ENCODE measurements at regions not wholly inside any gene's neighbourhood (a gene's known extent, or its start where the extent isn't known, plus 50 kb on each side); places are given as distances from the start of the nearest gene placed in this dataset.

GRCh38 chr13:87923753-87924152 lies 252.6 kb downstream of the SLITRK5 start:
- Mint-ChIP-seq H3K9me3 (ENCODE audit: unreplicated experiment) (no peaks in the 10 kb centered on the region), H3K27ac (ENCODE audit: unreplicated experiment) (no peak overlapping the region), H3K4me1 (ENCODE audit: low read depth, unreplicated experiment) (peaks cover 6% of the 10 kb centered on the region), H3K27me3 (ENCODE audit: unreplicated experiment) (no peaks in the 10 kb centered on the region), H3K36me3 (ENCODE audit: unreplicated experiment) (no peaks in the 10 kb centered on the region), H3K4me3 (ENCODE audit: unreplicated experiment) (no peak overlapping the region)
- DNase-seq, result no peak
- no peak for TF ChIP-seq CTCF (IDR thresholded peaks at IDR 0.05; ENCODE audit: partially characterized antibody, unreplicated experiment)

DNA sequence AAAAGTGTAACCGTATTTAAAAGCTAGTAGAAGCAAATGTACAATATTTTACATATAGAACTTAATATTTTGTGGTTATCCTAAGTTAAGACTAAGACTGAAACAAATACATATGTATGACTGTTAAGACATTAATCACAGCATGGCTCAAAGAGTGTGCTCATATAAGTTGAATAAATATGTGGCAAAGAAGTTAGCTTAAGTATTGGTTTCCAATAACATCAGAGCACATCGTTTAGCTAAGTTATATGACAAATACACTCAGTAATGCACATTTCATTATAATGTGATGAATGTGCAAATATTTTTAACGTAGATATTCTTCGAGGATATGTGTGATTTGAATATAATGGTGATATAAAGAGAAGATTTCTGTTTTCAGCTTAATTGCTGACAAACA lies 253.8 kb downstream of the SLITRK5 start:
- Mint-ChIP-seq H3K4me1 (ENCODE audit: low read depth, unreplicated experiment) (peaks cover 6% of the 10 kb centered on the region), H3K36me3 (ENCODE audit: unreplicated experiment) (no peaks in the 10 kb centered on the region), H3K9me3 (ENCODE audit: unreplicated experiment) (peaks cover under 1% of the 10 kb centered on the region), H3K27ac (ENCODE audit: unreplicated experiment) (no peak overlapping the region), H3K27me3 (ENCODE audit: unreplicated experiment) (no peaks in the 10 kb centered on the region), H3K4me3 (ENCODE audit: unreplicated experiment) (no peak overlapping the region)
- no peak for TF ChIP-seq CTCF (IDR thresholded peaks at IDR 0.05; ENCODE audit: partially characterized antibody, unreplicated experiment)
- DNase-seq, result no peak

DNA sequence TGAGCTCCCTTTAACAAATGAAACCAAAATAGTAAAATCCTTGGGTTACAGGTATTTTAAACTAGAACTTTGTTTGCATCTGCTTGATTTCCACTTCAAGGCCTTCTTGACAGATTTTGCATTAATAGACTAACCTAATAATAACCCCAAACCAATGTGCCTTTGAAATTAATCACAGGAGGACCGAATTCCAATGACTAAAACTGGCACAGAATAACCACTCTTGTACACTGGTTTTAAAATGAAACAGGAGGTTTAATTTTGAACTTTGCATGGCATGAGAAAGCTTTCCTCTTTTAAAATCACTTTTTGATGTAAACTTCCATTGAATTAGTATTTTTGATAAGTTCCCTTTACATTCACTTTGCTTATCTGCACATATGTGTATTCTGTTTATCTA lies 269.6 kb downstream of the SLITRK5 start:
- Mint-ChIP-seq H3K27me3 (ENCODE audit: unreplicated experiment) (no peaks in the 10 kb centered on the region), H3K4me3 (ENCODE audit: unreplicated experiment) (no peak overlapping the region), H3K36me3 (ENCODE audit: unreplicated experiment) (no peaks in the 10 kb centered on the region), H3K27ac (ENCODE audit: unreplicated experiment) (no peak overlapping the region), H3K4me1 (ENCODE audit: low read depth, unreplicated experiment) (no peaks in the 10 kb centered on the region), H3K9me3 (ENCODE audit: unreplicated experiment) (no peaks in the 10 kb centered on the region)
- TF ChIP-seq CTCF (IDR thresholded peaks at IDR 0.05; ENCODE audit: partially characterized antibody, unreplicated experiment), result no peak
- DNase-seq, result no peak

- H3K36me3 Mint-ChIP-seq (ENCODE audit: unreplicated experiment), result no peaks in the 10 kb centered on the region
- H3K27ac Mint-ChIP-seq (ENCODE audit: unreplicated experiment), result no peak overlapping the region
- no peaks in the 10 kb centered on the region for H3K27me3 Mint-ChIP-seq (ENCODE audit: unreplicated experiment)
- no peak for TF ChIP-seq CTCF (IDR thresholded peaks at IDR 0.05; ENCODE audit: partially characterized antibody, unreplicated experiment)
- no peaks in the 10 kb centered on the region for H3K9me3 Mint-ChIP-seq (ENCODE audit: unreplicated experiment)
- H3K4me3 Mint-ChIP-seq (ENCODE audit: unreplicated experiment), result no peak overlapping the region
- H3K4me1 Mint-ChIP-seq (ENCODE audit: low read depth, unreplicated experiment), result no peaks in the 10 kb centered on the region
- DNase-seq, result no peak
Measured at GRCh38 chr13:87941226-87941625, 270.1 kb downstream of the SLITRK5 start.

- no peaks in the 10 kb centered on the region for H3K36me3 Mint-ChIP-seq (ENCODE audit: unreplicated experiment)
- H3K4me1 Mint-ChIP-seq (ENCODE audit: low read depth, unreplicated experiment), result no peaks in the 10 kb centered on the region
- no peaks in the 10 kb centered on the region for H3K27me3 Mint-ChIP-seq (ENCODE audit: unreplicated experiment)
- no peak overlapping the region for H3K27ac Mint-ChIP-seq (ENCODE audit: unreplicated experiment)
- H3K4me3 Mint-ChIP-seq (ENCODE audit: unreplicated experiment), result no peak overlapping the region
- H3K9me3 Mint-ChIP-seq (ENCODE audit: unreplicated experiment), result no peaks in the 10 kb centered on the region
- no peak for TF ChIP-seq CTCF (IDR thresholded peaks at IDR 0.05; ENCODE audit: partially characterized antibody, unreplicated experiment)
- no peak for DNase-seq
Measured at GRCh38 chr13:87942205-87942604, 271.0 kb downstream of the SLITRK5 start.
